GM12801 (cell line): ENCODE measurements at regions not wholly inside any gene's neighbourhood (a gene's known extent, or its start where the extent isn't known, plus 50 kb on each side); places are given as distances from the start of the nearest gene placed in this dataset.

ENCODE experiments used
- TF ChIP-seq, protein P1 (sequence below): IDR thresholded peaks from one replicate; pipeline ENCODE4 v1.5.1; 2011; ENCODE audit warnings: control low read depth; ENCODE audit not compliant: insufficient read length; ENCODE audit errors: extremely low read depth

DNA sequence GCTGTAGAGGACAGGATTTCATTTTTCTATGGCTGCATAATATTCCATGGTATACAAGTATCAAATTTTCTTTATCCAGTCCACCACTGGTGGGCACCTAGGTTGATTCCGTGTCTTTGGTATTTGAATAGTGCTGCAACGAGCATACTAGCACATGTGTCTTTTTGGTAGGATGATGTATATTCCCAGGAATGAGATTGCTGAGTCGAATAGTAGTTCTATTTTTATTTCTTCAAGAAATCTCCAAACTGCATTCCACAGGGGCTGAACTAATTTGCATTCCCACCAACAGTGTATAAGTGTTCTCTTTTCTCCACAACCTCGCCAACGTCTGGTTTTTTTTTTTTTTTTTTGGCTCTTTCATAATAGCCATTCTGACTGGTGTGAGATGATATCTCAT is 550.0 kb downstream of the REEP3 start:
- TF ChIP-seq, protein P1, sequence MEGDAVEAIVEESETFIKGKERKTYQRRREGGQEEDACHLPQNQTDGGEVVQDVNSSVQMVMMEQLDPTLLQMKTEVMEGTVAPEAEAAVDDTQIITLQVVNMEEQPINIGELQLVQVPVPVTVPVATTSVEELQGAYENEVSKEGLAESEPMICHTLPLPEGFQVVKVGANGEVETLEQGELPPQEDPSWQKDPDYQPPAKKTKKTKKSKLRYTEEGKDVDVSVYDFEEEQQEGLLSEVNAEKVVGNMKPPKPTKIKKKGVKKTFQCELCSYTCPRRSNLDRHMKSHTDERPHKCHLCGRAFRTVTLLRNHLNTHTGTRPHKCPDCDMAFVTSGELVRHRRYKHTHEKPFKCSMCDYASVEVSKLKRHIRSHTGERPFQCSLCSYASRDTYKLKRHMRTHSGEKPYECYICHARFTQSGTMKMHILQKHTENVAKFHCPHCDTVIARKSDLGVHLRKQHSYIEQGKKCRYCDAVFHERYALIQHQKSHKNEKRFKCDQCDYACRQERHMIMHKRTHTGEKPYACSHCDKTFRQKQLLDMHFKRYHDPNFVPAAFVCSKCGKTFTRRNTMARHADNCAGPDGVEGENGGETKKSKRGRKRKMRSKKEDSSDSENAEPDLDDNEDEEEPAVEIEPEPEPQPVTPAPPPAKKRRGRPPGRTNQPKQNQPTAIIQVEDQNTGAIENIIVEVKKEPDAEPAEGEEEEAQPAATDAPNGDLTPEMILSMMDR = no peak

DNA sequence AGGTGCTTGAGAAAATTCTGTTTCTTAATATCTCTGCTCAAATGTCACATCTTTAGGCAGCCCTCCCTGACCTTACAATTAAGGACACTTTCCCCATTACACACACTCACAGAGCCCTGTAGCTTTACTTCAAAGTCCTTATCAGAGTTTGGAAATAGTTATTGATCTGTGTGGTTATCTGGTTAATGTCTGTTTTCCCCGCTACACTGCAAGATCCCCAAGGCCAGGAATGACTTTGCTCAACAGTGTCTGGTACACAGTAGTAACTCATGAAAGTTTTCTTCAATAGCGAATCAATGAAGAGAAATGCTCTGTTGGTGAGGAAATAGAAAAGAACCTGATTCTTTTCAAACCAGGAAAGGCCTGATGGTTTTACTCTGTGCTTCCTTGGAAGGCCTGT is 554.4 kb downstream of the REEP3 start:
- TF ChIP-seq, protein P1 = no peak

DNA sequence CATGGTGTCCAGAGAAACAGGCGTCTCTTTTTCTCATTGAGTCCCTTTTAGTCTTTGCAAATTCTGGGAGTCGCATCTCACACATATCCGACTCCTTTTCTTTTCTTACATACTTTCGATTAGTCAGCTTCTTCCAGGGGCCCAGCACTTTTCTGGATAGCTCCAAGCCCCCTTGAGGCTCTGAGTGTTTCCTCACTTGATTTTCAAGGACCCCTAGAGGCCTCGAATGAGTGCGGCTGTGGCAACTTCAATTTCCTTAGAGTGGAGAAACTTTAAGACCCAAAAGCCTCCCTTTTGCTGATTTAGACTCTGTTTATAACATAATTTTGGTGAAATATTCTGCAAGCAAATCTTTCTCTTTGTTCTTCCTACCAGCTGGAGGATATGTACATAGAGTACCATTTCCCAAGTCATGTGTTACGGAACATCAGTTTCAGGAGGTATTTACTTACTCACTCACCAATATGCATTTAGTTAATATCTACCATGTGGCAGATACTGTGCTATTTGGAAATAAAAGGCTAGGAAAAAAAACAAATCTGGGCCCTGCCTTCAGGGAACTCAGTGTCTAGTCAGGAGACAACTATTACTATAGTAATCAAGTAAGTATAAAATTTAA is 555.2 kb downstream of the REEP3 start:
- TF ChIP-seq, protein P1 = no peak

DNA sequence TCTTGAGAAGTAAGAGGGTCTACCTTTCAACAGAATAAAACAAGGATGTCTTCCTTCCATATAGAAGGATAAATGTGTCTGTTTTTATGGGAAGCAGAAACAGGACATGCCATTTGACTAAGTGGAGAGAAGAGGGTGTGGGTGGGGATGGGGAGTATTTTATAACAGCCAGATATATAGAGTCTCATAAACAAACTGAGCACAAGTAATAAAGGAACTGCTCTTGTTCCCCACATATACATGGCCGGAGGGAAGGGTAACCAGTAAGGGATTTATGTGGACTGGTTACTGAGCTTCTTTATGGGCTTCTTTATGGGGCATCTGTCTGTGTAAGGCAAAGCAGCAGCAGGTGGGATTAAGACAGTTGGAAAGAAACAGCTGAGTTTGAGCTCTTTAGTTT is 558.1 kb downstream of the REEP3 start:
- TF ChIP-seq, protein P1 = no peak

DNA sequence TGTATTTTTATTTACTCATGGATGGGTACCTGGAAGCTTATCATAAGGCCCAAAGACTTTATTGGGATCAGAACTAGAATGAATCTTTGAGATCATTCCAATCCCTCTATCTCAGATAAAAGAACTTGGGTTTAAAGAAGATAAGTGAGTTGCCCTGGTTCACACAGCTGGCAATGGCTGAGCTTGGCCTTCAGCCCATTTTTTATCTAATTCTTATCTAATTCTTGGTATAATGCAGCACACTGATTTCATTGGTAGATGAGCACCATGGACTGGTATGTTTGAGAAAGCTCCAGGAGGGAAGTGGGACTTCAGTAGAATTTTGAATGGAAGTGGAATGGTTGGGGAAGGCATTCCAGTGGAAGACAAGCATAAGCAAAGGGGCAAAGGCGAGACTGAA is 558.9 kb downstream of the REEP3 start:
- TF ChIP-seq, protein P1 = no peak

DNA sequence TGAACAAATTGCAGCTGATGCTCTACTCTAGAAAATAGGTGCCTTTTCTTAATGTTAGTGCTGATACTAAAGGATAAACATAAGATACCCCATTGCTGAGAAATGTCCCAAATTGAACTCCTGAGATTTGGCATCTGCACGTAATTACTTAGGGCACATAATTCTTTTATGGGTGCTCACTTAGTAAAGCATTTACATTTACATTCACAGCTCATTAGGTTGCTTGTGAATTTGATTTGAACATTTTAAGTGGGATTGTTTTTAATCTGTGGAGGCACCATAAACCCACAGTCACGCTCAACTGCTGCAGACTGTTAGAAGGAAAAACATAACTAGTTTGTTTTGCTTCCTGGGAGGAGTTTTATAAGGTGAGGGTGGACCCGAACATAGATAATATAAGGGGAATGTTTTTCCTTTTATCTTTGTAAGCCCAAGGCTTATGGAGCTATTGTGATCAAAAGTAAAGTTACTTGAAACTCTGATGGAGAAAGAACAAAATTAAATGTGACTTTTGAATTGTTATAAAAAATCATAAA is 560.8 kb downstream of the REEP3 start:
- TF ChIP-seq, protein P1 = no peak

DNA sequence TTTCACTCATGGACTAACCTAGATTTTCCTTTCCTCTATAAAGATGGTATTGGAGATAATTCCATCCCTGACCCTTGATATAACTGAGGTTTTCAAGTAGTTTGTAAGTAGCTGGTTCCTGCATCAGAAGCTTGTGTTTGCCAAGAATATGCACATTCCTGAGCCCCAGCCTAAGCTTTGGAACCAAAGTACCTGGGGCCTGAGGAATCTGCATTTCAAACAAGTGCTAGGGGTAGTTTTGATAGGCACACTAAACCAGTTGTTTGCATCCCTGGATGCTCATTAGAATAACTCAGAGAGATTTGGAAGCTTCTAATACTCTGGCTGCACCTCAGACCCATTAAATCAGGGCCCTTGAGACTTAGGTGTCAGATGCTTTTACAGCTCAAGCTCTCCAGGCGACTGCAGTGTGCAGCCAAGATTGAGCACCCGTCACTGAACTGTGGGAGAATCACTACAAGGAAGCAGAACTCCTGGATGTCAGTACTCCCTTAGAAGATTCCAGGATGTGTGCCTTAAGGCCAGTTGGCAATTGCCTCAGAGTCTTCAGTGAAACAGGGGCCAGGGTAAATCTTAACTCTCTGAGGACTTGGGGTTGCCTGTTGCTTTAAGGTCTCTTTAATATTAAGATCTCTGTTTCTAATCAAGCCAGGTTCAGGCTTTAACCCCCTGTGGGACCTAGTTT is 565.0 kb downstream of the REEP3 start:
- TF ChIP-seq, protein P1 = no peak
